ENCODE measurements at regions not wholly inside any gene's neighbourhood (a gene's known extent, or its start where the extent isn't known, plus 50 kb on each side); places are given as distances from the start of the nearest gene placed in this dataset.

DNA sequence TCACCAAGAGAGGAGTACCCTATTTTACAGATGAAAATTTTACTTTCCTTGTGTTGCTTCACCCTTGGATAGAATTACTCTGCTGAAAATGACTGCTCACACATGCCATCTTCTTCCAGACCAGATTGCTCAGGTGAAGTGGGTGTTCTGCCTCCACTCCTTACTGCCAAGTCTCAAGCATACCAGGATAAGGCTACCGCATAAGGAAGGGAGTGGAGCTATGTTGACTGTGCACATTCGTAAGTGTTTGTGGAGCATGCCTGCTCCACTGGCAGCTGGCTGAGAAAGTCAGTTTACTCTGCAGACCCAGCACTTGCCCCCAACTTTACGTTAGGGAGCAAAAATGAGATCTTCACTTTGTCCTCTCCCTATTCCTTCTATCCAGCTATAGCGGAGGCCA is 405.0 kb upstream of the DDX18 start:
- no peak for DNase-seq (ENCODE audit: low read depth in 2 of 2)
- TF ChIP-seq, protein P1, sequence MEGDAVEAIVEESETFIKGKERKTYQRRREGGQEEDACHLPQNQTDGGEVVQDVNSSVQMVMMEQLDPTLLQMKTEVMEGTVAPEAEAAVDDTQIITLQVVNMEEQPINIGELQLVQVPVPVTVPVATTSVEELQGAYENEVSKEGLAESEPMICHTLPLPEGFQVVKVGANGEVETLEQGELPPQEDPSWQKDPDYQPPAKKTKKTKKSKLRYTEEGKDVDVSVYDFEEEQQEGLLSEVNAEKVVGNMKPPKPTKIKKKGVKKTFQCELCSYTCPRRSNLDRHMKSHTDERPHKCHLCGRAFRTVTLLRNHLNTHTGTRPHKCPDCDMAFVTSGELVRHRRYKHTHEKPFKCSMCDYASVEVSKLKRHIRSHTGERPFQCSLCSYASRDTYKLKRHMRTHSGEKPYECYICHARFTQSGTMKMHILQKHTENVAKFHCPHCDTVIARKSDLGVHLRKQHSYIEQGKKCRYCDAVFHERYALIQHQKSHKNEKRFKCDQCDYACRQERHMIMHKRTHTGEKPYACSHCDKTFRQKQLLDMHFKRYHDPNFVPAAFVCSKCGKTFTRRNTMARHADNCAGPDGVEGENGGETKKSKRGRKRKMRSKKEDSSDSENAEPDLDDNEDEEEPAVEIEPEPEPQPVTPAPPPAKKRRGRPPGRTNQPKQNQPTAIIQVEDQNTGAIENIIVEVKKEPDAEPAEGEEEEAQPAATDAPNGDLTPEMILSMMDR (IDR thresholded peaks at IDR 0.05; ENCODE audit: low read depth, low read length) = no peak
- no peak overlapping the region for H3K4me3 ChIP-seq (replicated peaks in 1 of 2; ENCODE audit: low read depth in 2 of 2, low read length in 2 of 2)

DNA sequence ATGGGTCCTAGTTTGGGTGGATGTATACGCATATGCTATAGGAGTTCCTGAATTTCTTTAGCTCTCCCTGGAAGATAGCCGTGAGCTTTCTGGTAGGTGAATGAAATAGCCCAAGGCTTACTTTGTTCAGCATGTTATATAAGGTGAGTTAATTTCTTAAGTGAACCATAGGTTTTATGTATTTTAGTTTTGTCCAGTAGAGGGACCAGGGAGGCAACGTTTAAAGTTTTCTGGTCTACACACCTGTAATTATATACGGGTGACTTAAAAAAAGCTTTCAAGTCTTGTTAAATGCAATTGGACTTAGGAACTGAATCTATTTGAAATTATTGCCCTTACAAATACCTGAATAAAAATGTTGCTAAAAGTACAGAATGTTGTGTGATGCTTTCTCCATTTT is 402.5 kb upstream of the DDX18 start:
- H3K4me3 ChIP-seq (replicated peaks in 1 of 2; ENCODE audit: low read depth in 2 of 2, low read length in 2 of 2) = no peak overlapping the region
- TF ChIP-seq, protein P1 (IDR thresholded peaks at IDR 0.05; ENCODE audit: low read depth, low read length) = no peak
- DNase-seq (ENCODE audit: low read depth in 2 of 2) = no peak

DNA sequence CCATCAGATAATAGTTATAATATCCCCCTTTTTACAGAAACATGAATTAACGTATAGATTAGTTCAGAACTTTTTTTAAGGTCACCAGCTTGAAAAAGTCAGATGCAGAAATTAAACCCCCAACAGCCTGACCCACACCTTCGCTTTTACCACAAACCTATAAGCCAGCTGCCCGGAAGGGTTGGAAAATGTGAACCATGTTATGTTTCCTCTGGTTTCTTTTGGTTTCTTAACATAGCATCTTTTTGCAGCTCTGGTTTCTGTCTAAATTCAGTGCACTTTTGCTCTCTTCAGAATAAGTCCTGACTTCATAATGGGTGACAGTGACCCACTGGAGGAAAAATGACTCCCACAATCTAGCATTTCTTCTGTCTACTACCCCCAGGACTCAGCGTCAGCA is 381.7 kb upstream of the DDX18 start:
- no peak overlapping the region for H3K4me3 ChIP-seq (replicated peaks in 1 of 2; ENCODE audit: low read depth in 2 of 2, low read length in 2 of 2)
- no peak for DNase-seq (ENCODE audit: low read depth in 2 of 2)
- TF ChIP-seq, protein P1 (IDR thresholded peaks at IDR 0.05; ENCODE audit: low read depth, low read length) = no peak

DNA sequence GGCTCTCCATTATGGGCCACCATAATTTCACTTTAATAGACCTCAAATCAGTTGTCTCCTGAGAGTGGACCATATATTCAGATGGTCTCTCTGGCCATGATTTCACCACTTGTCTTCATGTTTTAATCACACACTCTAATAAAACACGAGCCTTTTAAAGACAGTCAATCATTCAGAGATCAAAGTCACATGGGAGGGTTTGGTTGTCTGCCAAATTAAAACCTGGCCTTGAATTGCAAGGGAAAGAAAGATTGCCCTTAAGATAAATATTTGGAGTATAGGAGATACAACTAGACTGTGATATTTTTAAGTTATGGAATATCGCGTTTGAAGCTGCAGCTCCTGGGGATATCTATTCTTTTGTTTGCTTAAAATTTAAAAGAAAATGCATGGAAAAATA is 377.8 kb upstream of the DDX18 start:
- no peak for DNase-seq (ENCODE audit: low read depth in 2 of 2)
- TF ChIP-seq, protein P1 (IDR thresholded peaks at IDR 0.05; ENCODE audit: low read depth, low read length) = no peak
- H3K4me3 ChIP-seq (replicated peaks in 1 of 2; ENCODE audit: low read depth in 2 of 2, low read length in 2 of 2) = no peak overlapping the region

DNA sequence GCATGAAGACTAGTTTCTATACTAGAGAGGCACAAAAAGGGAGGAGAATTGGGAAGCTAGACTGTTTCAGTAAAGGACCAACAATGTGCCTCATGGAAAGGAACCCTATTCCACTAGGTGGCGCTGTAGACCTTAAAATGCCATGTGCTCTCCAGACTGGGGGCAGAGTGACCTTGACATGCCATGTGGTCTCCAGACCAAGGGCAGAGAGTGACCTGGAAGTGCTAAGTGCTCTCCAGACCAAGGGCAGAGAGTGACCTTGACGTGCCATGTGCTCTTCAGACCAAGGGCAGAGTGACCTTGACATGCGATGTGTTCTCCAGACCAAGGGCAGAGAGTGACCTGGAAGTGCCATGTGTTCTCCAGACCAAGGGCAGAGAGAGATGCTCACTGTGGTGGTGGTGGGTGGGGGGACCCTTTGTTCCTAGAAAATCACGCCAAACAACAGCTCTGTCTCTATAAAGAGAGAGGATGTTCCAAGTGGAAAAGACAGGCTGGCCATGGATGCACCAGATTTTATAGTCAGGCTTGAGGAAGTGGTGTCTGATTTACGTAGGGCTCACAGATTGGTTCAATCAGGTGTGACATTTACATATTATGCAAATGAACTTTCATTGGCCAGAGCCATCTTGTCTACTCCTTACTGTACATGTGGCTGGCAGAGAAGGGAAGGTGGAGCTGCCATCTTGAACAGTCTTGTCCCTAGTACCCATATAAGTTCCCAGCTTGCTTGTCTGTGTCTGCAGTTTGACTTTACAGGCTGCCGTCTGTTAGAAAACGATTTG is 344.0 kb upstream of the DDX18 start:
- TF ChIP-seq, protein P1 (IDR thresholded peaks at IDR 0.05; ENCODE audit: low read depth, low read length) = no peak
- peak in 1 of 2 donors; percentile 5 for DNase-seq (ENCODE audit: low read depth in 2 of 2)
- H3K4me3 ChIP-seq (replicated peaks in 1 of 2; ENCODE audit: low read depth in 2 of 2, low read length in 2 of 2) = no peak overlapping the region

DNA sequence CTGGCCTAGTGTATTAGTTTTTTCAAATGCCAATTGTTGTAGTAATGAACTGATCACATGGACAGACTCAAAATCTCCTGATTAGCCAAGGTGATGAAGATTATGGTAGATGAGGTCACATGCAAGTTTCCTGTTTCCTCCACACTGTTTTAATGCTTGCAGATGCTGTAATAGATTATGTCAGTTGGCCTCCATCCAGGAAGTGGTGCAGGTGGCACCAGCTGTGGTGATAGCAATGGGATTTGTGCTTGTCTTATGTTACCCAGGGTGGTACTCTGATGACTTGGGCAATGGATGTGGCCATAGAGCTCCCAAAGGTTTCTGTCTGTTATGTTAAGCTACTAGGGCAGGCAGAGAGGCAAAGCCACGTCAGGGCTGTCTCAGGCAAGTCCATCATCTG is 332.9 kb upstream of the DDX18 start:
- H3K4me3 ChIP-seq (replicated peaks in 1 of 2; ENCODE audit: low read depth in 2 of 2, low read length in 2 of 2) = no peak overlapping the region
- no peak for DNase-seq (ENCODE audit: low read depth in 2 of 2)
- TF ChIP-seq, protein P1 (IDR thresholded peaks at IDR 0.05; ENCODE audit: low read depth, low read length) = no peak

DNA sequence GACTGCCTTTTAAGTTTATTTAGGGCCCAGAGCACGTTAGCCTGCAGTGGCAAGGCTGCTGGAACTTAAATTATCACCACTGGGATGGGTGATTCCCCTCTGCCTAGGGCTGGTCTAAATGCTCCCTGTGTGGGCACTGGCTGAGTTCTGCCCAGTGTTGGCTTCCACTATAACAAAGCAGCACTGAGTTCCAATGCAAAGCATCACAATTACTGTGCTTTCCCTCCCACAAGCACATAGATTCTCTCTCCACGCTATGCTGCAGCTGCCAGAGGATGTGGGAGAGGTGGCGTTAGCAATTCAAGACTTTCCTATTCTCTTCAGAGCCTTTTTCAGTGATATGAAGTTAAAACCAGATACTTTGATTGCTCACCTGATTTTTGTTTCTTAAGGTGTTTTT is 328.9 kb upstream of the DDX18 start:
- no peak for DNase-seq (ENCODE audit: low read depth in 2 of 2)
- no peak overlapping the region for H3K4me3 ChIP-seq (replicated peaks in 1 of 2; ENCODE audit: low read depth in 2 of 2, low read length in 2 of 2)
- TF ChIP-seq, protein P1 (IDR thresholded peaks at IDR 0.05; ENCODE audit: low read depth, low read length) = no peak

Data from cardiac fibroblast (primary cell).